ENCODE measurements at regions not wholly inside any gene's neighbourhood (a gene's known extent, or its start where the extent isn't known, plus 50 kb on each side); places are given as distances from the start of the nearest gene placed in this dataset.

DNA sequence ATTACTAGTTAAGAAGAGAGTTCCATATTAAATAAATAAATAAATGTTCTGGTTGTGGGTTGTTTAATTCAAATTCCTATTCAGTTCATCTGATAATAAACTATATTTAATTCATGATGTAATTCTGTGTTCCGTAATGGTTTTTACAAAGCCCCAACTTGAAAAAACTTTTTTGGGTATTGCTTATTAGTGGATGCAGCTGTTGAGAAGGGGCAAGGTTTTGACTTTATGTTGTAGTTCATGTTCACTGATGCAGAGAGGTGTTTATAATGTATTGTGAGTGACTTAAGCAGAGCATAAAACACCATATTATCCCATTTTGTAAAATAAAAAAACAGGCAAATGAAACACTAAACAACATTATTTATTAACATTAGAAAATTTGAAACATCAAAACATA, 107.3 kb upstream of the TNFSF11 start:
- TF ChIP-seq POLR2A (IDR thresholded peaks at IDR 0.05; ENCODE audit: low read depth, low read length) = no peak
- TF ChIP-seq PAX5 (IDR thresholded peaks at IDR 0.05; ENCODE audit: insufficient read depth, low read length, severe bottlenecking) = no peak
- TF ChIP-seq POLR2AphosphoS5 (IDR thresholded peaks at IDR 0.05; ENCODE audit: low read depth, low read length) = no peak

Measured in GM12891 (cell line).